ENCODE measurements at regions not wholly inside any gene's neighbourhood (a gene's known extent, or its start where the extent isn't known, plus 50 kb on each side); places are given as distances from the start of the nearest gene placed in this dataset.

DNA sequence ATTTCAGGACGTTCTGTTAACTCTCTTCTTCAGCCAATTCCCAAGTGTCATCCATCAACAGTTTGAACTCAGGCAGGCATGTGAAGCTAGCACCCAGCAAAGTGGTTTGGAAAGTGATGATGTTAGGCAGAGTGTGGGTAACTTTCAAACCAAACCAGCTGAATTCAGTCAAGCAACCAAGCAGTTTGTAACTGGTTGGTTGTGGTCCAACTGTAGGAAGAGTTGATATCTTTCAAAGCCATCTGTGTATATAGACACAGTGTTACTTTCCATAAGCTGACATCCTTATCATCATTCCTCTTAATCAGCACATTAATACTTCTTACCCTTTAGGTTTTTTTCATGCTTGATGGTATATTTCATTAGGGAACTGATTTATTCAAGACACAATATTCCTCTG is 72.2 kb upstream of the NUPR2 start:
- H3K4me3 ChIP-seq, result no peak overlapping the region
- ATAC-seq (no peak), DNase-seq (no peak)
- H3K4me1 ChIP-seq, result no peaks in the 10 kb centered on the region
- no peaks in the 10 kb centered on the region for H3K9me3 ChIP-seq
- H3K36me3 ChIP-seq, result no peaks in the 10 kb centered on the region
- H3K27me3 ChIP-seq, result no peaks in the 10 kb centered on the region
- no peak for TF ChIP-seq POLR2A (IDR thresholded peaks at IDR 0.05)
- TF ChIP-seq, protein P1, sequence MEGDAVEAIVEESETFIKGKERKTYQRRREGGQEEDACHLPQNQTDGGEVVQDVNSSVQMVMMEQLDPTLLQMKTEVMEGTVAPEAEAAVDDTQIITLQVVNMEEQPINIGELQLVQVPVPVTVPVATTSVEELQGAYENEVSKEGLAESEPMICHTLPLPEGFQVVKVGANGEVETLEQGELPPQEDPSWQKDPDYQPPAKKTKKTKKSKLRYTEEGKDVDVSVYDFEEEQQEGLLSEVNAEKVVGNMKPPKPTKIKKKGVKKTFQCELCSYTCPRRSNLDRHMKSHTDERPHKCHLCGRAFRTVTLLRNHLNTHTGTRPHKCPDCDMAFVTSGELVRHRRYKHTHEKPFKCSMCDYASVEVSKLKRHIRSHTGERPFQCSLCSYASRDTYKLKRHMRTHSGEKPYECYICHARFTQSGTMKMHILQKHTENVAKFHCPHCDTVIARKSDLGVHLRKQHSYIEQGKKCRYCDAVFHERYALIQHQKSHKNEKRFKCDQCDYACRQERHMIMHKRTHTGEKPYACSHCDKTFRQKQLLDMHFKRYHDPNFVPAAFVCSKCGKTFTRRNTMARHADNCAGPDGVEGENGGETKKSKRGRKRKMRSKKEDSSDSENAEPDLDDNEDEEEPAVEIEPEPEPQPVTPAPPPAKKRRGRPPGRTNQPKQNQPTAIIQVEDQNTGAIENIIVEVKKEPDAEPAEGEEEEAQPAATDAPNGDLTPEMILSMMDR (IDR thresholded peaks at IDR 0.05 in 4 of 5, conservative IDR thresholded peaks at IDR 0.05 in 1 of 5), result no peak
- no peak overlapping the region for H3K27ac ChIP-seq
- intact Hi-C loops (cut with DNase I; ENCODE audit: low total_unique reads) (no loop called here), in situ Hi-C loops (cut with MboI; ENCODE audit: low sequenced_read_pairs in 4 of 4) (no loop called here)

DNA sequence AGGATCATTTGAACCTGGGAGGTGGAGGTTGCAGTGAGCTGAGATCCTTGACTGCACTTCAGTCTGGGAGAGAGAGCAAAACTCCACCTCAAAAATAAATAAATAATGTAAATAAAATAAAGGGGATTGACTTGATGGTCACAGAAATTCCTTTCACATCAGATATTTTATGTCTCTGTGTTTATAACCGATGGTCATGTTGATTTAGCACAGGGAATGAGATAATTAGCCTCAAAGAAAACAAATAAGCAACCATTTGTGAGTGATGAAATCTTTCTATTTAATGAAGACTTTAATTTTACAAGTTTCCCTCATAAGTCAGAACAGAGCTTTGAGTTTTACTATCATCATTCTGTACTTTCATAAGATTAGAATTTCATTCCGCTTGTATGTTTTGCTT is 64.8 kb upstream of the NUPR2 start:
- intact Hi-C loops (cut with DNase I; ENCODE audit: low total_unique reads) (no loop called here), in situ Hi-C loops (cut with MboI; ENCODE audit: low sequenced_read_pairs in 4 of 4) (no loop called here)
- no peaks in the 10 kb centered on the region for H3K36me3 ChIP-seq
- H3K27me3 ChIP-seq, result no peaks in the 10 kb centered on the region
- TF ChIP-seq, protein P1 (IDR thresholded peaks at IDR 0.05 in 4 of 5, conservative IDR thresholded peaks at IDR 0.05 in 1 of 5), result no peak
- TF ChIP-seq POLR2A (IDR thresholded peaks at IDR 0.05), result no peak
- DNase-seq (no peak), ATAC-seq (no peak)
- H3K4me3 ChIP-seq, result no peak overlapping the region
- H3K27ac ChIP-seq, result no peak overlapping the region
- H3K4me1 ChIP-seq, result no peaks in the 10 kb centered on the region
- no peaks in the 10 kb centered on the region for H3K9me3 ChIP-seq

DNA sequence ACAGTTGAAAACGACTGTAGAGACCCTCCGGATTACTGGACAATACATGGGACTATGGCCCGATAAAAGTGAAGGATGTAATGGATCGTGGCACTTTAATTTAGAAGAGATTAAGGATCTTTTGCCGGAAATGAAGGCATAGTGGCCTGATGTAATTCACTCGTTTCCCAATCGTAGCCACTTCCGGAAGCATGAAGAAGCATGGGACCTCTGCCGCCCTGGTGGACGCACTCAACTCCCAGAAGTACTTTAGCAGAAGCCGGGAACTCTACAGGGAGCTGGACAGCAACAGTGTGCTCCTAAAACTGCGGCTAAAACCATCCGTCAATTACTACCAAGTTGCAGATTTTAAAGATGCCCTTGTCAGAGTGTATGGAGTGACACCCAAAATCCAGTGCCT is 59.6 kb upstream of the NUPR2 start:
- H3K9me3 ChIP-seq, result no peaks in the 10 kb centered on the region
- peak overlapping the region; percentile 41 to 64 (median 58) for H3K4me3 ChIP-seq
- peaks cover 0 to 6% (median 0%) of the 10 kb centered on the region in 3 donors for H3K27me3 ChIP-seq
- ATAC-seq (no peak), DNase-seq (no peak)
- intact Hi-C loops (cut with DNase I; ENCODE audit: low total_unique reads), result no loop called here
- H3K4me1 ChIP-seq, result no peaks in the 10 kb centered on the region
- TF ChIP-seq POLR2A (IDR thresholded peaks at IDR 0.05), result no peak
- TF ChIP-seq, protein P1 (IDR thresholded peaks at IDR 0.05 in 4 of 5, conservative IDR thresholded peaks at IDR 0.05 in 1 of 5), result no peak
- peak overlapping the region in 1 of 4 donors; percentile 36 for H3K27ac ChIP-seq
- in situ Hi-C loops (cut with MboI; ENCODE audit: low sequenced_read_pairs in 4 of 4), result no loop called here
- no peaks in the 10 kb centered on the region for H3K36me3 ChIP-seq

DNA sequence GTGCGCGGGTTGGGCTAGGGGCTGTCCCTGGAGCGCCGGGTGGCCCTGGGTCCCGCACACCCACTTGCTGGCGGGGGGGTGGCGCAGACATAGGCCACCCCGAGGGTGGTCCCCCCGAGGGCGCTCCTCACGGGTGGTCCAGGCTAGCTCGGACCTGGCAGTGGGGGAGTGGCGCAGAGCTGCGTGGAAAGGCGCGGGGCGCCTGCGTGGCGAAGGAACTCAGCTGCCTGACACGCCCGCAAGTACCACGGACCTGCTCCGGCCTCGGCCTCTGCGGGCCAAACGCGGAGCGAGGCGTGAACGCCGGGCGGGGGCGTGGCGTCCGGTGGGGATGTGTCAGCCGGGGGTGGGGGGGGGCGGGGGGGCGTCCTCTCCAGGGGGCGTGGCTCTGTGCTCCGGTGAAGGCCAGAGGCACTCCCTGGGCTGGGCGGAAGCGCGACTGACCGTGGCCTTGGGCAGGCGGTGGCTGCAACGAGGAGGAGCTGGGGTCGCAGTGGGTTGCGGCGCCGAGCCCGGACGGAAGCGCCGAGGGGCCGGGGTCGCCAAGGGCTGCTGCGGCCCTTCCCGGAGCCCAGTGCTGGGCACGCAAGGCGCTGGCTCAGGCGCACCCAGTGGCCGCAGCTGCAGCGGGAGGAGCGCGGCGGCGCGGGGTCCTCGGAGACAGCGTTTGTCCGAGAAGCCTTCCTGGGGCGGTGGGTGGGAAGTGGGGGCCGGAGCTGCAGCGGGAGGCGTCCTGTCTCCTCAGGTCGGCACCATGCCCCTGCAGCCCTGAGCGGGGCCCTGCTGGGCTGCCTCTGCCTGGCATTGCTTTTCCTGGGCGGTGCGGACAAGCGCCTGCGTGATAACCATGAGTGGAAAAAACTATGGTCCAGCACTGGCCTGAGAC is 58.9 kb upstream of the NUPR2 start:
- TF ChIP-seq POLR2A (IDR thresholded peaks at IDR 0.05), result no peak
- TF ChIP-seq, protein P1 (IDR thresholded peaks at IDR 0.05 in 4 of 5, conservative IDR thresholded peaks at IDR 0.05 in 1 of 5), result no peak
- Histone ChIP-seq H3K4me3 (peak overlapping the region; percentile 41 to 64 (median 58)), H3K9me3 (no peaks in the 10 kb centered on the region), H3K36me3 (no peaks in the 10 kb centered on the region), H3K27ac (peak overlapping the region in 1 of 4 donors; percentile 36), H3K27me3 (peaks cover 0 to 6% (median 0%) of the 10 kb centered on the region in 3 donors), H3K4me1 (no peaks in the 10 kb centered on the region)
- intact Hi-C loops (cut with DNase I; ENCODE audit: low total_unique reads), result no loop called here
- DNase-seq (peak in 1 of 2 donors; percentile 17), ATAC-seq (no peak)
- in situ Hi-C loops (cut with MboI; ENCODE audit: low sequenced_read_pairs in 4 of 4), result no loop called here
